ENCODE measurements at regions not wholly inside any gene's neighbourhood (a gene's known extent, or its start where the extent isn't known, plus 50 kb on each side); places are given as distances from the start of the nearest gene placed in this dataset.

DNA sequence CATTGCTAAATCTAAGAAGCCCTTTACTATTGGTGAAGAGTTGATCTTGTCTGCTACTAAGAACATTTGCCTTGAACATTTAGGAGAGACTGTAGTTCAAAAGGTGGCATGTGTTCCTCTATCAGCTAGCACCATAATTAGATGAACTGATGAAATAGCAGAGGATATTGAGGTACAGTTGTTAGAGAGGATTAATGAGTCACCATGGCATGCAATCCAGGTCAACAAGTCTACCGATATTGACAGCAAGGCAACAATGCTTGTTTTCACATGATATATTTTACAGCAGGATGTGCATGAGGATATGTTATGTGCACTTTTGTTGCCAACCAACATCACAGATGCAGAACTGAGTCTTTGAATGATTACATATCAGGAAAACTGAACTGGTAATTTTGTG lies 134.3 kb upstream of the CDH9 start:
- no peak for TF ChIP-seq POLR2AphosphoS5 (IDR thresholded peaks at IDR 0.05; ENCODE audit: low read depth)
- TF ChIP-seq, protein P1, sequence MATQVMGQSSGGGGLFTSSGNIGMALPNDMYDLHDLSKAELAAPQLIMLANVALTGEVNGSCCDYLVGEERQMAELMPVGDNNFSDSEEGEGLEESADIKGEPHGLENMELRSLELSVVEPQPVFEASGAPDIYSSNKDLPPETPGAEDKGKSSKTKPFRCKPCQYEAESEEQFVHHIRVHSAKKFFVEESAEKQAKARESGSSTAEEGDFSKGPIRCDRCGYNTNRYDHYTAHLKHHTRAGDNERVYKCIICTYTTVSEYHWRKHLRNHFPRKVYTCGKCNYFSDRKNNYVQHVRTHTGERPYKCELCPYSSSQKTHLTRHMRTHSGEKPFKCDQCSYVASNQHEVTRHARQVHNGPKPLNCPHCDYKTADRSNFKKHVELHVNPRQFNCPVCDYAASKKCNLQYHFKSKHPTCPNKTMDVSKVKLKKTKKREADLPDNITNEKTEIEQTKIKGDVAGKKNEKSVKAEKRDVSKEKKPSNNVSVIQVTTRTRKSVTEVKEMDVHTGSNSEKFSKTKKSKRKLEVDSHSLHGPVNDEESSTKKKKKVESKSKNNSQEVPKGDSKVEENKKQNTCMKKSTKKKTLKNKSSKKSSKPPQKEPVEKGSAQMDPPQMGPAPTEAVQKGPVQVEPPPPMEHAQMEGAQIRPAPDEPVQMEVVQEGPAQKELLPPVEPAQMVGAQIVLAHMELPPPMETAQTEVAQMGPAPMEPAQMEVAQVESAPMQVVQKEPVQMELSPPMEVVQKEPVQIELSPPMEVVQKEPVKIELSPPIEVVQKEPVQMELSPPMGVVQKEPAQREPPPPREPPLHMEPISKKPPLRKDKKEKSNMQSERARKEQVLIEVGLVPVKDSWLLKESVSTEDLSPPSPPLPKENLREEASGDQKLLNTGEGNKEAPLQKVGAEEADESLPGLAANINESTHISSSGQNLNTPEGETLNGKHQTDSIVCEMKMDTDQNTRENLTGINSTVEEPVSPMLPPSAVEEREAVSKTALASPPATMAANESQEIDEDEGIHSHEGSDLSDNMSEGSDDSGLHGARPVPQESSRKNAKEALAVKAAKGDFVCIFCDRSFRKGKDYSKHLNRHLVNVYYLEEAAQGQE (IDR thresholded peaks at IDR 0.05; ENCODE audit: unreplicated experiment): no peak

All from GM23338 (cell line).